ENCODE measurements at regions not wholly inside any gene's neighbourhood (a gene's known extent, or its start where the extent isn't known, plus 50 kb on each side); places are given as distances from the start of the nearest gene placed in this dataset.
"Not testable (repeated sequence)": the region's sequence is repeated elsewhere in the genome, so short reads cannot be mapped to it uniquely, and the experiment has no call there.

DNA sequence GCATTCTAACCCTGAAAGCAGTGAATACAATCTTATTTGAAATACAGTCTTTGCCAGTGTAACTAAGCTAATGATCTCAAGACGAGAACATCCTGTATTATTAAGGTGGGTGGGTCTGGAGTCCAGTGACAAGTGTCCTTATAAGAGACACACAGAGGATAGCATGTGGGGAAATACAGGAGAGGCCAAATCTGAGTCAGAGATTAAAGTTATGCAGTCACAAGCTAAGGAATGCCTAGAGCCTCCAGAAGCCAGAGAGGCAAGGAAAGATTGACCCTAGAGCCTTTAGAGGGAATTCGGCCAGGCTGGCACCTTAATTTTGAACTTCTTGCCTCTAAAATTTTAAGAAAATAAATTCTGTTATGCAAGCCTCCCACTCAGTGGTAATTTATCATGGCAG lies 87.5 kb upstream of the HGF start:
- no peak overlapping the region for H3K4me3 ChIP-seq (ENCODE audit: low read depth, low read length)
- no peak for TF ChIP-seq CTCF (IDR thresholded peaks at IDR 0.05; ENCODE audit: low read depth, low read length, missing control alignments)
- no peak for DNase-seq (ENCODE audit: low read depth)

- no peak for TF ChIP-seq CTCF (IDR thresholded peaks at IDR 0.05; ENCODE audit: low read depth, low read length, missing control alignments)
These were observed 84.7 kb upstream of the HGF start for GRCh38 chr7:81854518-81854917.

GRCh38 chr7:81852701-81853100 lies 82.9 kb upstream of the HGF start:
- no peak for TF ChIP-seq CTCF (IDR thresholded peaks at IDR 0.05; ENCODE audit: low read depth, low read length, missing control alignments)
- no peak for DNase-seq (ENCODE audit: low read depth)
- no peak overlapping the region for H3K4me3 ChIP-seq (ENCODE audit: low read depth, low read length)

More at GRCh38 chr7:81854518-81854917, 84.7 kb upstream of the HGF start:
- no peak overlapping the region for H3K4me3 ChIP-seq (ENCODE audit: low read depth, low read length)
- no peak for DNase-seq (ENCODE audit: low read depth)

GRCh38 chr7:81851413-81851812 lies 81.6 kb upstream of the HGF start:
- no peak overlapping the region for H3K4me3 ChIP-seq (ENCODE audit: low read depth, low read length)
- no peak for TF ChIP-seq CTCF (IDR thresholded peaks at IDR 0.05; ENCODE audit: low read depth, low read length, missing control alignments)
- DNase-seq (ENCODE audit: low read depth): no peak

- H3K4me3 ChIP-seq (ENCODE audit: low read depth, low read length): no peak overlapping the region
- no peak for DNase-seq (ENCODE audit: low read depth)
- TF ChIP-seq CTCF (IDR thresholded peaks at IDR 0.05; ENCODE audit: low read depth, low read length, missing control alignments): no peak
These were observed 76.6 kb upstream of the HGF start for GRCh38 chr7:81846398-81846797.

- no peak for DNase-seq (ENCODE audit: low read depth)
- TF ChIP-seq CTCF (IDR thresholded peaks at IDR 0.05; ENCODE audit: low read depth, low read length, missing control alignments): no peak
- no peak overlapping the region for H3K4me3 ChIP-seq (ENCODE audit: low read depth, low read length)
These were observed 75.9 kb upstream of the HGF start for GRCh38 chr7:81845744-81846241.

DNA sequence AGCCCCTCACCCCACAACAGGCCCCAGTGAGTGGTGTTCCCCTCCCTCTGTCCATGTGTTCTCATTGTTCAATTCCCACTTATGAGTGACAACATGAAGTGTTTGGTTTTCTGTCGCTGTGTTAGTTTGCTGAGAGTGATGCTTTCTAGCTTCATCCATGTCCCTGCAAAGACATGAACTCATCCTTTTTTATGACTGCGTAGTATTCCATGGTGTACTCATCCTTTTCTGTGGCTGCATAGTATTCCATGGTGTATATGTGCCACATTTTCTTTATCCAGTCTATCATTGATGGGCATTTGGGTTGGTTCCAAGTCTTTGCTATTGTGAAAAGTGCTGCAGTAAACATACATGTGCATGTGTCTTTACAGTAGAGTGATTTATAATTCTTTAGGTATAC lies 73.8 kb upstream of the HGF start:
- H3K4me3 ChIP-seq (ENCODE audit: low read depth, low read length); DNase-seq (ENCODE audit: low read depth): not testable (repeated sequence)

Data from GM12864 (cell line).